Neutrophil (primary cell): ENCODE measurements at regions not wholly inside any gene's neighbourhood (a gene's known extent, or its start where the extent isn't known, plus 50 kb on each side); places are given as distances from the start of the nearest gene placed in this dataset.

Experiments
- H3K27ac ChIP-seq: fragments of 200-600 bp; sonication (generic); 2 replicates; pipeline ENCODE4 v1.5.1; 2016; ENCODE audit warnings: mild to moderate bottlenecking, moderate library complexity
- H3K27me3 ChIP-seq: fragments of 200-600 bp; sonication (generic); 2 replicates; pipeline ENCODE4 v1.6.0; 2016; ENCODE audit warnings: mild to moderate bottlenecking
- H3K36me3 ChIP-seq: fragments of 200-600 bp; sonication (generic); 2 replicates; pipeline ENCODE4 v1.5.1; 2017
- H3K4me1 ChIP-seq, 2 experiments: fragments of 200-600 bp in 1 of 2; sonication (generic) in 1 of 2; 1 replicate in 1 of 2; 2 replicates in 1 of 2; pipeline versions ENCODE4 v1.5.1 to v1.6.1; 2013 to 2016; ENCODE audit warnings: low read depth in 1 of 2, low read length in 1 of 2, mild to moderate bottlenecking in 1 of 2, moderate library complexity in 1 of 2; ENCODE audit not compliant: control insufficient read depth in 1 of 2, insufficient read depth in 1 of 2
- H3K4me3 ChIP-seq, 2 experiments: fragments of 200-600 bp in 1 of 2; sonication (generic) in 1 of 2; 1 replicate in 1 of 2; 2 replicates in 1 of 2; pipeline ENCODE4 v1.5.1; 2013 to 2016; ENCODE audit warnings: low read depth in 1 of 2, low read length in 1 of 2, mild to moderate bottlenecking in 1 of 2, moderate library complexity in 1 of 2
- H3K9me3 ChIP-seq: fragments of 200-600 bp; sonication (generic); 2 replicates; pipeline ENCODE4 v1.5.1; 2016
- TF ChIP-seq, protein P1 (sequence below): fragments of 200-600 bp; sonication (generic); IDR thresholded peaks from 2 replicates; pipeline ENCODE4 v1.5.1; 2016; ENCODE audit warnings: antibody characterized with exemption

- TF ChIP-seq, protein P1, sequence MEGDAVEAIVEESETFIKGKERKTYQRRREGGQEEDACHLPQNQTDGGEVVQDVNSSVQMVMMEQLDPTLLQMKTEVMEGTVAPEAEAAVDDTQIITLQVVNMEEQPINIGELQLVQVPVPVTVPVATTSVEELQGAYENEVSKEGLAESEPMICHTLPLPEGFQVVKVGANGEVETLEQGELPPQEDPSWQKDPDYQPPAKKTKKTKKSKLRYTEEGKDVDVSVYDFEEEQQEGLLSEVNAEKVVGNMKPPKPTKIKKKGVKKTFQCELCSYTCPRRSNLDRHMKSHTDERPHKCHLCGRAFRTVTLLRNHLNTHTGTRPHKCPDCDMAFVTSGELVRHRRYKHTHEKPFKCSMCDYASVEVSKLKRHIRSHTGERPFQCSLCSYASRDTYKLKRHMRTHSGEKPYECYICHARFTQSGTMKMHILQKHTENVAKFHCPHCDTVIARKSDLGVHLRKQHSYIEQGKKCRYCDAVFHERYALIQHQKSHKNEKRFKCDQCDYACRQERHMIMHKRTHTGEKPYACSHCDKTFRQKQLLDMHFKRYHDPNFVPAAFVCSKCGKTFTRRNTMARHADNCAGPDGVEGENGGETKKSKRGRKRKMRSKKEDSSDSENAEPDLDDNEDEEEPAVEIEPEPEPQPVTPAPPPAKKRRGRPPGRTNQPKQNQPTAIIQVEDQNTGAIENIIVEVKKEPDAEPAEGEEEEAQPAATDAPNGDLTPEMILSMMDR: no peak
- no peak overlapping the region for H3K4me3 ChIP-seq
These were observed 464.9 kb downstream of the ELAVL2 start for GRCh38 chr9:23361096-23361495.

DNA sequence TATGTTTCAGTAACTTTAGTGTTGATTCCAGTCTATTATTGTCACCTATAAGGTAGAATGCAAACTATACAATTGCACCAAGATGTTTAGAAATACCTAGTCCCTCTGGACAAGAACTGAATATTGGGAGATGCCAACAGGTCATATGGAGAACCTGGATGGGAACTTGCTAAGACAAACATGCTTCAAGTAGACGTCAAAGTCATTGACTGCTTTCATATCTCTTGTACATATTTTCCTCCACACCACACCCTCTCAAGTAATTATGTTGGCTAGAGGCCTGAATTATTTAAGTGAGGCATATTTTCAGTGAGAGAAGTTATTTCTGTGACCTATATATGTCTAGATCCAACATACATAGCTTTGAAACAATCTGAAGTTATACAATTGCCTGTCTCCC, 453.3 kb downstream of the ELAVL2 start:
- Histone ChIP-seq H3K4me1 (no peaks in the 10 kb centered on the region), H3K4me3 (no peak overlapping the region), H3K9me3 (no peaks in the 10 kb centered on the region), H3K27me3 (no peaks in the 10 kb centered on the region), H3K36me3 (no peaks in the 10 kb centered on the region), H3K27ac (no peak overlapping the region)
- TF ChIP-seq, protein P1: no peak

More at GRCh38 chr9:23361096-23361495, 464.9 kb downstream of the ELAVL2 start:
- no peaks in the 10 kb centered on the region for H3K36me3 ChIP-seq
- H3K9me3 ChIP-seq: no peaks in the 10 kb centered on the region
- H3K4me1 ChIP-seq: no peaks in the 10 kb centered on the region
- no peaks in the 10 kb centered on the region for H3K27me3 ChIP-seq
- no peak overlapping the region for H3K27ac ChIP-seq

GRCh38 chr9:23375511-23375910, 450.5 kb downstream of the ELAVL2 start:
- Histone ChIP-seq H3K9me3 (no peaks in the 10 kb centered on the region), H3K27ac (no peak overlapping the region), H3K36me3 (no peaks in the 10 kb centered on the region), H3K4me1 (no peaks in the 10 kb centered on the region), H3K27me3 (no peaks in the 10 kb centered on the region), H3K4me3 (no peak overlapping the region)
- TF ChIP-seq, protein P1: no peak

GRCh38 chr9:23379842-23380241, 446.2 kb downstream of the ELAVL2 start:
- no peaks in the 10 kb centered on the region for H3K9me3 ChIP-seq
- TF ChIP-seq, protein P1: no peak
- H3K4me1 ChIP-seq: no peaks in the 10 kb centered on the region
- no peaks in the 10 kb centered on the region for H3K27me3 ChIP-seq
- H3K27ac ChIP-seq: no peak overlapping the region
- H3K4me3 ChIP-seq: no peak overlapping the region
- H3K36me3 ChIP-seq: no peaks in the 10 kb centered on the region

- H3K9me3 ChIP-seq: no peaks in the 10 kb centered on the region
- H3K27me3 ChIP-seq: no peaks in the 10 kb centered on the region
- H3K27ac ChIP-seq: no peak overlapping the region
- H3K4me3 ChIP-seq: no peak overlapping the region
- TF ChIP-seq, protein P1: no peak
- H3K4me1 ChIP-seq: no peaks in the 10 kb centered on the region
- H3K36me3 ChIP-seq: no peaks in the 10 kb centered on the region
These were observed 445.2 kb downstream of the ELAVL2 start for GRCh38 chr9:23380821-23381220.

GRCh38 chr9:23382418-23382817, 443.6 kb downstream of the ELAVL2 start:
- H3K4me1 ChIP-seq: no peaks in the 10 kb centered on the region
- TF ChIP-seq, protein P1: no peak

More at GRCh38 chr9:23382418-23382817, 443.6 kb downstream of the ELAVL2 start:
- Histone ChIP-seq H3K9me3 (no peaks in the 10 kb centered on the region), H3K27ac (no peak overlapping the region), H3K27me3 (no peaks in the 10 kb centered on the region), H3K36me3 (no peaks in the 10 kb centered on the region), H3K4me3 (no peak overlapping the region)
